H1 (cell line): ENCODE measurements at regions not wholly inside any gene's neighbourhood (a gene's known extent, or its start where the extent isn't known, plus 50 kb on each side); places are given as distances from the start of the nearest gene placed in this dataset.

Experiments
- BACH1 ChIP-seq: IDR thresholded peaks from 2 replicates; pipeline ENCODE4 v1.6.1; 2012; ENCODE audit warnings: low read length, improper control_type of control experiment
- CHD2 ChIP-seq: IDR thresholded peaks from 2 replicates; pipeline ENCODE4 v1.6.1; 2012; ENCODE audit warnings: low read length, improper control_type of control experiment
- SIN3A ChIP-seq, 2 experiments: IDR thresholded peaks in 1 of 2; conservative IDR thresholded peaks in 1 of 2; 2 replicates each; pipeline ENCODE4 v1.6.1; 2011 to 2012; ENCODE audit warnings: low read length in 2 of 2, improper control_type of control experiment in 1 of 2, low read depth in 1 of 2, mild to moderate bottlenecking in 1 of 2
- USF2 ChIP-seq: IDR thresholded peaks from 2 replicates; pipeline ENCODE4 v1.6.1; 2011; ENCODE audit warnings: low read length, improper control_type of control experiment
- TF ChIP-seq, protein P1 (sequence below): fragments of 300-600 bp; sonication (generic); IDR thresholded peaks from 2 replicates; pipeline ENCODE4 v1.7.1; 2012; ENCODE audit warnings: low read length, moderate library complexity, mild to moderate bottlenecking, inconsistent platforms; ENCODE audit not compliant: insufficient replicate concordance

- TF ChIP-seq, protein P1, sequence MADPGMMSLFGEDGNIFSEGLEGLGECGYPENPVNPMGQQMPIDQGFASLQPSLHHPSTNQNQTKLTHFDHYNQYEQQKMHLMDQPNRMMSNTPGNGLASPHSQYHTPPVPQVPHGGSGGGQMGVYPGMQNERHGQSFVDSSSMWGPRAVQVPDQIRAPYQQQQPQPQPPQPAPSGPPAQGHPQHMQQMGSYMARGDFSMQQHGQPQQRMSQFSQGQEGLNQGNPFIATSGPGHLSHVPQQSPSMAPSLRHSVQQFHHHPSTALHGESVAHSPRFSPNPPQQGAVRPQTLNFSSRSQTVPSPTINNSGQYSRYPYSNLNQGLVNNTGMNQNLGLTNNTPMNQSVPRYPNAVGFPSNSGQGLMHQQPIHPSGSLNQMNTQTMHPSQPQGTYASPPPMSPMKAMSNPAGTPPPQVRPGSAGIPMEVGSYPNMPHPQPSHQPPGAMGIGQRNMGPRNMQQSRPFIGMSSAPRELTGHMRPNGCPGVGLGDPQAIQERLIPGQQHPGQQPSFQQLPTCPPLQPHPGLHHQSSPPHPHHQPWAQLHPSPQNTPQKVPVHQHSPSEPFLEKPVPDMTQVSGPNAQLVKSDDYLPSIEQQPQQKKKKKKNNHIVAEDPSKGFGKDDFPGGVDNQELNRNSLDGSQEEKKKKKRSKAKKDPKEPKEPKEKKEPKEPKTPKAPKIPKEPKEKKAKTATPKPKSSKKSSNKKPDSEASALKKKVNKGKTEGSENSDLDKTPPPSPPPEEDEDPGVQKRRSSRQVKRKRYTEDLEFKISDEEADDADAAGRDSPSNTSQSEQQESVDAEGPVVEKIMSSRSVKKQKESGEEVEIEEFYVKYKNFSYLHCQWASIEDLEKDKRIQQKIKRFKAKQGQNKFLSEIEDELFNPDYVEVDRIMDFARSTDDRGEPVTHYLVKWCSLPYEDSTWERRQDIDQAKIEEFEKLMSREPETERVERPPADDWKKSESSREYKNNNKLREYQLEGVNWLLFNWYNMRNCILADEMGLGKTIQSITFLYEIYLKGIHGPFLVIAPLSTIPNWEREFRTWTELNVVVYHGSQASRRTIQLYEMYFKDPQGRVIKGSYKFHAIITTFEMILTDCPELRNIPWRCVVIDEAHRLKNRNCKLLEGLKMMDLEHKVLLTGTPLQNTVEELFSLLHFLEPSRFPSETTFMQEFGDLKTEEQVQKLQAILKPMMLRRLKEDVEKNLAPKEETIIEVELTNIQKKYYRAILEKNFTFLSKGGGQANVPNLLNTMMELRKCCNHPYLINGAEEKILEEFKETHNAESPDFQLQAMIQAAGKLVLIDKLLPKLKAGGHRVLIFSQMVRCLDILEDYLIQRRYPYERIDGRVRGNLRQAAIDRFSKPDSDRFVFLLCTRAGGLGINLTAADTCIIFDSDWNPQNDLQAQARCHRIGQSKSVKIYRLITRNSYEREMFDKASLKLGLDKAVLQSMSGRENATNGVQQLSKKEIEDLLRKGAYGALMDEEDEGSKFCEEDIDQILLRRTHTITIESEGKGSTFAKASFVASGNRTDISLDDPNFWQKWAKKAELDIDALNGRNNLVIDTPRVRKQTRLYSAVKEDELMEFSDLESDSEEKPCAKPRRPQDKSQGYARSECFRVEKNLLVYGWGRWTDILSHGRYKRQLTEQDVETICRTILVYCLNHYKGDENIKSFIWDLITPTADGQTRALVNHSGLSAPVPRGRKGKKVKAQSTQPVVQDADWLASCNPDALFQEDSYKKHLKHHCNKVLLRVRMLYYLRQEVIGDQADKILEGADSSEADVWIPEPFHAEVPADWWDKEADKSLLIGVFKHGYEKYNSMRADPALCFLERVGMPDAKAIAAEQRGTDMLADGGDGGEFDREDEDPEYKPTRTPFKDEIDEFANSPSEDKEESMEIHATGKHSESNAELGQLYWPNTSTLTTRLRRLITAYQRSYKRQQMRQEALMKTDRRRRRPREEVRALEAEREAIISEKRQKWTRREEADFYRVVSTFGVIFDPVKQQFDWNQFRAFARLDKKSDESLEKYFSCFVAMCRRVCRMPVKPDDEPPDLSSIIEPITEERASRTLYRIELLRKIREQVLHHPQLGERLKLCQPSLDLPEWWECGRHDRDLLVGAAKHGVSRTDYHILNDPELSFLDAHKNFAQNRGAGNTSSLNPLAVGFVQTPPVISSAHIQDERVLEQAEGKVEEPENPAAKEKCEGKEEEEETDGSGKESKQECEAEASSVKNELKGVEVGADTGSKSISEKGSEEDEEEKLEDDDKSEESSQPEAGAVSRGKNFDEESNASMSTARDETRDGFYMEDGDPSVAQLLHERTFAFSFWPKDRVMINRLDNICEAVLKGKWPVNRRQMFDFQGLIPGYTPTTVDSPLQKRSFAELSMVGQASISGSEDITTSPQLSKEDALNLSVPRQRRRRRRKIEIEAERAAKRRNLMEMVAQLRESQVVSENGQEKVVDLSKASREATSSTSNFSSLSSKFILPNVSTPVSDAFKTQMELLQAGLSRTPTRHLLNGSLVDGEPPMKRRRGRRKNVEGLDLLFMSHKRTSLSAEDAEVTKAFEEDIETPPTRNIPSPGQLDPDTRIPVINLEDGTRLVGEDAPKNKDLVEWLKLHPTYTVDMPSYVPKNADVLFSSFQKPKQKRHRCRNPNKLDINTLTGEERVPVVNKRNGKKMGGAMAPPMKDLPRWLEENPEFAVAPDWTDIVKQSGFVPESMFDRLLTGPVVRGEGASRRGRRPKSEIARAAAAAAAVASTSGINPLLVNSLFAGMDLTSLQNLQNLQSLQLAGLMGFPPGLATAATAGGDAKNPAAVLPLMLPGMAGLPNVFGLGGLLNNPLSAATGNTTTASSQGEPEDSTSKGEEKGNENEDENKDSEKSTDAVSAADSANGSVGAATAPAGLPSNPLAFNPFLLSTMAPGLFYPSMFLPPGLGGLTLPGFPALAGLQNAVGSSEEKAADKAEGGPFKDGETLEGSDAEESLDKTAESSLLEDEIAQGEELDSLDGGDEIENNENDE = peak; percentile 80
- TF ChIP-seq CHD2 = peak; percentile 50; the same call in 1 of the 2 replicates
- TF ChIP-seq SIN3A (conservative IDR thresholded peaks at IDR 0.05 in 1 of 2, IDR thresholded peaks at IDR 0.05 in 1 of 2; ENCODE audit: low read depth in 1 of 2, low read length in 2 of 2) = no peak
- TF ChIP-seq BACH1 = 0 out of 2 replicates have a peak, but pooled peaks have one; percentile 12
- no peak for TF ChIP-seq USF2
Observed at GRCh38 chr1:68976916-68977610, 480.2 kb upstream of the DEPDC1 start (continued).
